IMR-90 (cell line): ENCODE measurements at regions not wholly inside any gene's neighbourhood (a gene's known extent, or its start where the extent isn't known, plus 50 kb on each side); places are given as distances from the start of the nearest gene placed in this dataset.

ENCODE experiments used
- ATAC-seq: fragments of 200-7000 bp; cut with Tn5 transposase; 2 replicates; pipeline ENCODE4 v1.9.1; 2020; ENCODE audit warnings: low read depth, mild to moderate bottlenecking, moderate library complexity
- BruUV-seq: library from RNA; stranded (reverse); fragments of 400-500 nt; replicated peaks from 2 replicates; lab custom pipeline; 2021; lab: Mats Ljungman, UMichigan
- CTCF ChIA-PET: fragments of 300-600 bp; formaldehyde crosslinking; extraction: SDS; loops from one replicate; lab custom pipeline; 2021; ENCODE audit warnings: antibody characterized with exemption; lab: Yijun Ruan, JAX
- POLR2A ChIA-PET: fragments of 300-600 bp; sonication (Branson Sonifier 250); formaldehyde crosslinking; loops from one replicate; lab custom pipeline; 2022; ENCODE audit warnings: antibody characterized with exemption; ENCODE audit not compliant: unreplicated experiment; lab: Charles Lee
- DNase-seq: peaks from one replicate; pipeline ENCODE4 v3.0.0; 2013
- H2AFZ ChIP-seq: replicated peaks from 2 replicates; pipeline ENCODE3; 2013; ENCODE audit warnings: low read length, mild to moderate bottlenecking; ENCODE audit not compliant: poor library complexity
- H2AK5ac ChIP-seq: 2 replicates; pipeline ENCODE4 v1.6.1; 2013; ENCODE audit warnings: low read depth, low read length, inconsistent platforms
- H2AK9ac ChIP-seq: replicated peaks from 2 replicates; pipeline ENCODE3; 2013; ENCODE audit warnings: mild to moderate bottlenecking, low read depth, low read length, moderate library complexity; ENCODE audit not compliant: poor library complexity
- H2BK120ac ChIP-seq: 2 replicates; pipeline ENCODE4 v1.6.1; 2013; ENCODE audit warnings: low read depth, low read length, inconsistent platforms
- H2BK15ac ChIP-seq: 3 replicates; pipeline ENCODE4 v1.6.1; 2013; ENCODE audit warnings: low read depth, low read length, inconsistent platforms
- H2BK20ac ChIP-seq: 2 replicates; pipeline ENCODE4 v1.6.1; 2013; ENCODE audit warnings: low read depth, mild to moderate bottlenecking, inconsistent platforms, low read length, moderate library complexity
- H2BK5ac ChIP-seq: 2 replicates; pipeline ENCODE4 v1.6.1; 2013; ENCODE audit warnings: mild to moderate bottlenecking, low read depth, low read length, inconsistent platforms; ENCODE audit not compliant: poor library complexity, severe bottlenecking
- H3K14ac ChIP-seq: replicated peaks from 2 replicates; pipeline ENCODE4 v1.6.1; 2013; ENCODE audit warnings: low read depth, low read length, inconsistent platforms
- H3K18ac ChIP-seq: 2 replicates; pipeline ENCODE4 v1.6.1; 2013; ENCODE audit warnings: low read depth, low read length, control low read depth
- H3K23ac ChIP-seq: 2 replicates; pipeline ENCODE4 v1.6.1; 2013; ENCODE audit warnings: low read depth, low read length, inconsistent platforms
- H3K27ac ChIP-seq: 2 replicates; pipeline ENCODE4 v1.5.1; 2013; ENCODE audit warnings: mild to moderate bottlenecking, control low read depth, low read length; ENCODE audit not compliant: insufficient read depth
- H3K27me3 ChIP-seq: 2 replicates; pipeline ENCODE4 v1.6.1; 2013; ENCODE audit warnings: low read length; ENCODE audit not compliant: control insufficient read depth, insufficient read depth
- H3K36me3 ChIP-seq: 2 replicates; pipeline ENCODE4 v1.6.1; 2013; ENCODE audit warnings: low read length, mixed read lengths; ENCODE audit not compliant: control insufficient read depth, insufficient read depth
- H3K4ac ChIP-seq: 2 replicates; pipeline ENCODE4 v1.6.1; 2013; ENCODE audit warnings: low read depth, low read length, inconsistent platforms
- H3K4me1 ChIP-seq: 2 replicates; pipeline ENCODE4 v1.6.1; 2013; ENCODE audit warnings: low read length, mixed read lengths; ENCODE audit not compliant: control insufficient read depth, insufficient read depth
- H3K4me2 ChIP-seq: 2 replicates; pipeline ENCODE4 v1.6.1; 2013; ENCODE audit warnings: low read depth, mild to moderate bottlenecking, control low read depth, low read length, moderate library complexity
- H3K4me3 ChIP-seq: 2 replicates; pipeline ENCODE4 v1.5.1; 2013; ENCODE audit warnings: low read depth, mild to moderate bottlenecking, control low read depth, low read length, moderate library complexity; ENCODE audit not compliant: insufficient read depth
- H3K56ac ChIP-seq: 2 replicates; pipeline ENCODE4 v1.6.1; 2013; ENCODE audit warnings: low read length, inconsistent platforms; ENCODE audit not compliant: insufficient read depth; ENCODE audit errors: extremely low read depth
- H3K79me1 ChIP-seq, 2 experiments: 2 replicates each; pipeline ENCODE4 v1.6.1; 2013; ENCODE audit warnings: low read length in 2 of 2, inconsistent platforms in 1 of 2, low read depth in 1 of 2
- H3K9ac ChIP-seq: 2 replicates; pipeline ENCODE4 v1.6.1; 2013; ENCODE audit warnings: low read depth, low read length, control low read depth
- H3K9me1 ChIP-seq: 2 replicates; pipeline ENCODE4 v1.6.1; 2013; ENCODE audit warnings: low read length, inconsistent platforms; ENCODE audit not compliant: insufficient read depth
- H3K9me3 ChIP-seq: 2 replicates; pipeline ENCODE4 v1.6.1; 2013; ENCODE audit warnings: low read length; ENCODE audit not compliant: control insufficient read depth, insufficient read depth
- H4K20me1 ChIP-seq: 2 replicates; pipeline ENCODE4 v1.6.1; 2013; ENCODE audit warnings: low read length, inconsistent platforms; ENCODE audit not compliant: insufficient read depth
- H4K5ac ChIP-seq: 2 replicates; pipeline ENCODE4 v1.6.1; 2013; ENCODE audit warnings: mild to moderate bottlenecking, low read depth, low read length, control low read depth
- H4K8ac ChIP-seq, 2 experiments: 2 replicates each; pipeline ENCODE4 v1.6.1; 2013; ENCODE audit warnings: low read depth in 2 of 2, low read length in 2 of 2, control low read depth in 1 of 2, inconsistent platforms in 1 of 2
- H4K91ac ChIP-seq: 2 replicates; pipeline ENCODE4 v1.6.1; 2013; ENCODE audit warnings: low read depth, low read length, inconsistent platforms; ENCODE audit not compliant: insufficient read depth
- CTCF ChIP-seq: conservative IDR thresholded peaks from 2 replicates; pipeline ENCODE4 v1.5.1; 2012; ENCODE audit warnings: mild to moderate bottlenecking, low read depth, low read length, improper control_type of control experiment
- WGBS, 2 experiments: methylation state at CpG; one replicate each; pipeline versions ENCODE4 v1.1.5 to v1.1.7; 2013; ENCODE audit warnings: missing lambda C conversion rate in 2 of 2; ENCODE audit not compliant: insufficient read length in 1 of 2; ENCODE audit errors: extremely low coverage in 2 of 2; 5-methylcytosine and 5-hydroxymethylcytosine counted together
- dilution Hi-C: fragments of 300-500 bp; cut with HindIII; formaldehyde crosslinking; loops from one replicate; pipeline ENCODE4 v1.14.3; 2018; ENCODE audit warnings: low sequenced_read_pairs; ENCODE audit not compliant: unreplicated experiment
- in situ Hi-C: fragments of 300-500 bp; cut with MboI; formaldehyde crosslinking; loops from 3 replicates; pipeline ENCODE4 v1.14.3; 2019; ENCODE audit warnings: low sequenced_read_pairs, inconsistent platforms, mixed read lengths
- intact Hi-C: fragments of 100-400 bp; cut with micrococcal nuclease; formaldehyde crosslinking; loops from 2 replicates; pipeline ENCODE4 v1.10.0; 2022

GRCh38 chr17:79365351-79365750 is 245.5 kb downstream of the RBFOX3 start:
- dilution Hi-C loops = no loop called here
- no peak overlapping the region for H3K18ac ChIP-seq
- no peak overlapping the region for H4K5ac ChIP-seq
- H3K27ac ChIP-seq = no peak overlapping the region
- no peaks in the 10 kb centered on the region for H3K36me3 ChIP-seq
- H2AK5ac ChIP-seq = no peak overlapping the region
- CTCF ChIA-PET = no interaction called here
- no peak overlapping the region for H3K4ac ChIP-seq
- H3K4me1 ChIP-seq = no peaks in the 10 kb centered on the region
- H2BK5ac ChIP-seq = no peak overlapping the region
- ATAC-seq = no peak
- H2AFZ ChIP-seq = no peak overlapping the region
- H3K9ac ChIP-seq = no peak overlapping the region
- no peak overlapping the region for H2AK9ac ChIP-seq
- POLR2A ChIA-PET = no interaction called here
- H3K79me1 ChIP-seq = no peaks in the 10 kb centered on the region
- no peak for TF ChIP-seq CTCF
- H3K56ac ChIP-seq = no peak overlapping the region
- no peak overlapping the region for H3K4me3 ChIP-seq
- no peak for DNase-seq
- no peak overlapping the region for H2BK20ac ChIP-seq
- H2BK15ac ChIP-seq = no peak overlapping the region
- no peak overlapping the region for H3K14ac ChIP-seq
- intact Hi-C loops = no loop called here
- H4K8ac ChIP-seq = no peak overlapping the region
- no peak overlapping the region for H4K91ac ChIP-seq
- H3K9me1 ChIP-seq = no peaks in the 10 kb centered on the region
- WGBS, 2 experiments = no CpG with 5 or more reads among the region's 12 CpGs
- no peaks in the 10 kb centered on the region for H4K20me1 ChIP-seq
- in situ Hi-C loops = no loop called here
- H3K27me3 ChIP-seq = peaks cover 19% of the 10 kb centered on the region
- H2BK120ac ChIP-seq = no peak overlapping the region
- H3K4me2 ChIP-seq = no peak overlapping the region
- no TSS peak for BruUV-seq
- no peaks in the 10 kb centered on the region for H3K9me3 ChIP-seq
- H3K23ac ChIP-seq = no peak overlapping the region
